Fibroblast of peridontal ligament (primary cell): ENCODE measurements at regions not wholly inside any gene's neighbourhood (a gene's known extent, or its start where the extent isn't known, plus 50 kb on each side); places are given as distances from the start of the nearest gene placed in this dataset.

Experiments
- DNase-seq: peaks from one replicate; pipeline ENCODE4 v3.0.0-alpha.2; 2010; ENCODE audit errors: extremely low read depth

- DNase-seq: no peak
These were observed 612.7 kb upstream of the ATP2B1 start for GRCh38 chr12:90321369-90321768.

- no peak for DNase-seq
These were observed 602.9 kb upstream of the ATP2B1 start for GRCh38 chr12:90311561-90311960.

GRCh38 chr12:90305379-90305778 lies 596.7 kb upstream of the ATP2B1 start:
- no peak for DNase-seq

- DNase-seq: no peak
These were observed 595.6 kb upstream of the ATP2B1 start for GRCh38 chr12:90304231-90304630.

GRCh38 chr12:90303771-90304170 lies 595.1 kb upstream of the ATP2B1 start:
- DNase-seq: no peak

GRCh38 chr12:90301561-90302133 lies 593.0 kb upstream of the ATP2B1 start:
- peak; percentile 56 for DNase-seq

- DNase-seq: no peak
These were observed 592.5 kb upstream of the ATP2B1 start for GRCh38 chr12:90301095-90301494.

GRCh38 chr12:90299666-90300065 lies 591.0 kb upstream of the ATP2B1 start:
- DNase-seq: peak; percentile 26

- DNase-seq: no peak
These were observed 590.5 kb upstream of the ATP2B1 start for GRCh38 chr12:90299121-90299520.

- DNase-seq: no peak
These were observed 589.8 kb upstream of the ATP2B1 start for GRCh38 chr12:90298289-90298948.

- no peak for DNase-seq
These were observed 587.2 kb upstream of the ATP2B1 start for GRCh38 chr12:90295858-90296257.

GRCh38 chr12:90292183-90292582 lies 583.5 kb upstream of the ATP2B1 start:
- DNase-seq: no peak

GRCh38 chr12:90290980-90291975 lies 582.6 kb upstream of the ATP2B1 start:
- DNase-seq: no peak

- no peak for DNase-seq
These were observed 578.9 kb upstream of the ATP2B1 start for GRCh38 chr12:90287585-90287984.

GRCh38 chr12:90281154-90281868 lies 572.7 kb upstream of the ATP2B1 start:
- no peak for DNase-seq

- DNase-seq: peak; percentile 11
These were observed 572.0 kb upstream of the ATP2B1 start for GRCh38 chr12:90280564-90281058.

GRCh38 chr12:90280033-90280432 lies 571.4 kb upstream of the ATP2B1 start:
- DNase-seq: peak; percentile 31

- DNase-seq: no peak
These were observed 566.5 kb upstream of the ATP2B1 start for GRCh38 chr12:90275088-90275487.

- no peak for DNase-seq
These were observed 565.8 kb upstream of the ATP2B1 start for GRCh38 chr12:90274407-90274806.

- no peak for DNase-seq
These were observed 559.9 kb upstream of the ATP2B1 start for GRCh38 chr12:90268574-90268973.

- peak; percentile 17 for DNase-seq
These were observed 553.6 kb upstream of the ATP2B1 start for GRCh38 chr12:90262251-90262650.

- DNase-seq: no peak
These were observed 552.6 kb upstream of the ATP2B1 start for GRCh38 chr12:90261283-90261682.
